ENCODE measurements at regions not wholly inside any gene's neighbourhood (a gene's known extent, or its start where the extent isn't known, plus 50 kb on each side); places are given as distances from the start of the nearest gene placed in this dataset.
A peak's percentile ranks its signal among the peaks of the same experiment; 100 is the strongest.

- CTCF ChIA-PET (ENCODE audit: low intra/inter-chr PET ratio, low total read pairs), result no interaction called here
- DNase-seq (ENCODE audit: low spot score), result no peak
These were observed 55.3 kb downstream of the CDKN2C start for GRCh38 chr1:51025374-51025773.

More at GRCh38 chr1:51025374-51025773, 55.3 kb downstream of the CDKN2C start:
- in situ Hi-C loops (cut with HindIII; ENCODE audit: extremely low pct_ligation_motif_present, low pct_unique_long_range_greater_than_20kb), result no loop called here
- intact Hi-C loops (cut with micrococcal nuclease; ENCODE audit: unreplicated experiment), result no loop called here
- Histone ChIP-seq H3K79me2 (ENCODE audit: insufficient read depth, low read length) (no peaks in the 10 kb centered on the region), H2AFZ (ENCODE audit: low read length) (no peak overlapping the region), H3K9ac (ENCODE audit: insufficient read depth, low read depth, low read length) (no peak overlapping the region), H3K27ac (ENCODE audit: extremely low read length, insufficient read depth, low read length) (no peak overlapping the region), H3K27me3 (ENCODE audit: control insufficient read depth in 1 of 2, insufficient read depth in 2 of 2, low read length in 2 of 2) (no peaks in the 10 kb centered on the region), H3K9me3 (ENCODE audit: low read length) (no peaks in the 10 kb centered on the region), H4K20me1 (ENCODE audit: insufficient read depth, low read length) (no peaks in the 10 kb centered on the region), H3K4me2 (ENCODE audit: low read depth, low read length) (no peak overlapping the region), H3K36me3 (replicated peaks in 1 of 2; ENCODE audit: control insufficient read depth in 1 of 2, insufficient read depth in 2 of 2, low read length in 2 of 2) (no peaks in the 10 kb centered on the region), H3K4me3 (replicated peaks in 1 of 3; ENCODE audit: insufficient read depth in 1 of 3, low read depth in 2 of 3, low read length in 3 of 3) (no peak overlapping the region), H3K4me1 (ENCODE audit: insufficient read depth, low read length) (no peaks in the 10 kb centered on the region)
- WGBS (ENCODE audit: low lambda C conversion rate), result 0% methylated on average over 2 of the region's 2 CpGs
- no peak for TF ChIP-seq ZNF558 (CRISPR knock-in tag; IDR thresholded peaks at IDR 0.05; ENCODE audit: borderline replicate concordance)
- TF ChIP-seq ZNF235 (CRISPR knock-in tag; IDR thresholded peaks at IDR 0.05; ENCODE audit: borderline replicate concordance), result no peak
- TF ChIP-seq PRMT3 (CRISPR knock-in tag; IDR thresholded peaks at IDR 0.05; ENCODE audit: borderline replicate concordance, low read depth), result no peak
- peak; percentile 75 for TF ChIP-seq ZNF317 (CRISPR knock-in tag; IDR thresholded peaks at IDR 0.05)
- TF ChIP-seq SATB2 (CRISPR knock-in tag; IDR thresholded peaks at IDR 0.05), result no peak
- no peak for TF ChIP-seq RCOR2 (CRISPR knock-in tag; IDR thresholded peaks at IDR 0.05)
- no peak for TF ChIP-seq ZNF503 (CRISPR knock-in tag; IDR thresholded peaks at IDR 0.05)
- no peak for TF ChIP-seq SCMH1 (CRISPR knock-in tag; IDR thresholded peaks at IDR 0.05; ENCODE audit: borderline replicate concordance)
- no peak for TF ChIP-seq ZBTB49 (CRISPR knock-in tag; IDR thresholded peaks at IDR 0.05; ENCODE audit: borderline replicate concordance)
- POLR2A ChIA-PET, result no interaction called here
- no peak for FAIRE-seq
- no TSS peak for BruUV-seq (replicated peaks)
- ATAC-seq, result no peak

Measured in HepG2 (cell line).